ENCODE measurements at regions not wholly inside any gene's neighbourhood (a gene's known extent, or its start where the extent isn't known, plus 50 kb on each side); places are given as distances from the start of the nearest gene placed in this dataset.
"Not testable (repeated sequence)": the region's sequence is repeated elsewhere in the genome, so short reads cannot be mapped to it uniquely, and the experiment has no call there.

GRCh38 chr2:185337033-185337432, 401.6 kb upstream of the FSIP2 start:
- in situ Hi-C loops (cut with HindIII; ENCODE audit: low sequenced_read_pairs), result no loop called here
- no peak for DNase-seq (ENCODE audit: low spot score)

- in situ Hi-C loops (cut with HindIII; ENCODE audit: low sequenced_read_pairs), result no loop called here
- DNase-seq (ENCODE audit: low spot score), result no peak
Observed at GRCh38 chr2:185338104-185338503, 400.5 kb upstream of the FSIP2 start.

- in situ Hi-C loops (cut with HindIII; ENCODE audit: low sequenced_read_pairs), result no loop called here
- DNase-seq (ENCODE audit: low spot score), result no peak
Observed at GRCh38 chr2:185347445-185347844, 391.2 kb upstream of the FSIP2 start.

GRCh38 chr2:185360776-185361175, 377.8 kb upstream of the FSIP2 start:
- in situ Hi-C loops (cut with HindIII; ENCODE audit: low sequenced_read_pairs), result no loop called here

DNA sequence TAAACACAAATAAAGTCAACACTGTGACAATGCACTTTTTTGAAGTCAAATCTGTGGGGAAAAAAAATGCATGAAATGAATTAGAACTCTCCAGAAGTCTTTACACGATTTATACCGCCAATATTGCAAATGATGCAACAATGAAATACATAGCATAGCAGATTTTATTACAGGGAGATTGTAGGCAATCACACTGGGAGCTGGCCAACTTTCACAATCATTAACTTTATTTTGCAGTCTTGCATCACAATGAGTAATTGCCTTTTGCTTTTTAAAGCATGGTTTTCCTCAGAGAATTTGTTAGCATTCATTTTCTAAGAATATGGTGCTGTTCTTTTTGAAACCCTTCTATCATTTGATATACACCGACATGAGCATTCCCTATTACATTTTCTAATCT, 366.4 kb upstream of the FSIP2 start:
- in situ Hi-C loops (cut with HindIII; ENCODE audit: low sequenced_read_pairs), result no loop called here

More at GRCh38 chr2:185360776-185361175, 377.8 kb upstream of the FSIP2 start:
- no peak for DNase-seq (ENCODE audit: low spot score)

DNA sequence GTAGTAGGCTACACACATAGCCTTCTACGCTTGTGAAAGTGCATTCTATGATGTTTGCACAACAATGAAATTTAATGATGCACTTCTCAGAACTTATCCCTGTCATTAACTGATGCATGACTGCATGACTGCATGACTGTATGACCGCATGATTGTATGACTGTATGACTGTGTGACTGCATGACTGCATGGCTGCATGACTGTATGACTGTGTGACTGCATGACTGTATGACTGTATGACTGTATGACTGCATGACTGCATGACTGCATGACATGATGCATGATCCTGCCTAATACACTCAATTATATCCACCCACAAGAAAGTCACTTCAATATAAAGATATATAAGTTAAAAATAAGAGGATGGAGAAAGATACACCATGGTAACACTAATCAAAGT, 365.4 kb upstream of the FSIP2 start:
- no peak for DNase-seq (ENCODE audit: low spot score)
- in situ Hi-C loops (cut with HindIII; ENCODE audit: low sequenced_read_pairs), result no loop called here

More for the DNA sequence above, 366.4 kb upstream of the FSIP2 start:
- no peak for DNase-seq (ENCODE audit: low spot score)

- DNase-seq (ENCODE audit: low spot score), result no peak
- in situ Hi-C loops (cut with HindIII; ENCODE audit: low sequenced_read_pairs), result no loop called here
Observed at GRCh38 chr2:185374878-185375277, 363.7 kb upstream of the FSIP2 start.

DNA sequence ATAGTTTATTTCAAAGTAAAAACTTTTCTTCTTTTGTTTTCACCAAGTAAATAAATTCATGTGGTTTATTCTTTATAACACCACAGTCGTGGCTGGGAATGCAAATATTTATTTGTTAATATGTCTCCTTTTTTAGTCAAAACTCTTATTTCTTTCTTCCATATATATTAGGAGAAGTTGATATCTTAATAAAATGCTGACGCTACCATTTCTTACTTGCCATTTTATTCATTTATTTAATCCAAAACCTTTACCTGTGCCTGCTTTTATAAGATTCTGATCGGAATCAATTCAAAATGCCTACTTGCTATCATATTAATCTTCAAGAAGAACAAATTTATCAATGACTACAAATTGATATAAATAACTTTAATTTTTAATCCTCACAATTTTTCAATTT, 362.9 kb upstream of the FSIP2 start:
- DNase-seq (ENCODE audit: low spot score), result no peak
- in situ Hi-C loops (cut with HindIII; ENCODE audit: low sequenced_read_pairs), result no loop called here

DNA sequence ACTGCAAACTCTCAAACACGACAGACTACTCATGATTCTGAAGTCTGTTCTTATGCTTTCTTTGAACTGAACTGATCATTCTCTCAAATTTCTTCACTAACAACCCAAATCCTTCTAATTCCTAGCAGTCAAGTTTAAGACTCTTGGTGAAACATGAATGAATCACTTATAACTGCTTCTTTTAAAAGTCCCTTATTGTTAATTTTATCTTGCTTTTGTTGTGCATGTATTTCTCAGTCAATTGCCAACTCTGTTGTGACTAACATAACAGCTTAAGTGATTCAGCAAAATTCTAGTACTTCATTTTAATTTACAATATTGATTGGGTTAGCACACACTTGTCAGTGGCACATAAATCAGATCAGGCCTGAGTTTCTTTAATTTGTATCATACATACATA, 357.0 kb upstream of the FSIP2 start:
- in situ Hi-C loops (cut with HindIII; ENCODE audit: low sequenced_read_pairs), result no loop called here
- DNase-seq (ENCODE audit: low spot score), result no peak

DNA sequence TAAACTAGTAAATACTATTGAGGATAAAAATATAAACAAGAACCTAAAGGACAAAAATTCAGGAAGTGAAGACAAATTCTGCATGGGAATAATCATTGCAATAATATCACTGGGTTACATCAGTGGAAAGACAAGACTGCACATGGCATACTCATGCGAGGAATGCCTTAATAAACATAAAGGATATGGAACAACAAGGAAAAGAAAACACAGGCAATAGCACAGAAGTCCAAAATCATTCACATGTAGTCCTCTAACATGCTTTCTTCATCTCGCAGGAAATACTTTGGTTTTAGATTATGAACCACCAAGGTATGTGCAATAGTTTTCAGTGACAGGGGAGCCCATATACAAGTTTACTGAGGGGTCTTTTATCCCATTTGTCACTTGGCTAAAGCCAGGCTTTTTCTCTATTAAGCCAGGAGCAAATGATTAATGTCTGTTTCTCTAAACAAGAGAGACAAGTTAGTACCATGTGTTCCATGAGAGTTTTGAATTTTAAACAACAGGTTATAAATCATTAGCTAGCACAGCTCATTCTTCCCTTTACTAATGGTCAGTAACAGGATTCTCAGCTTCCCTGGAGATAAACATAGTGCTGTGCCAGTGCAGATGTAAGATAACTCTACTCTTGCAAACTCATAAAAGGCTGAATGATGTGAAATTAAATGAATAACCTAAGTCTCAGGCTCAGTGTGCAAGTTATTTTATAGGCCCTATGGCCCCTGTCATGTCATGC, 353.6 kb upstream of the FSIP2 start:
- in situ Hi-C loops (cut with HindIII; ENCODE audit: low sequenced_read_pairs), result no loop called here
- DNase-seq (ENCODE audit: low spot score), result no peak

DNA sequence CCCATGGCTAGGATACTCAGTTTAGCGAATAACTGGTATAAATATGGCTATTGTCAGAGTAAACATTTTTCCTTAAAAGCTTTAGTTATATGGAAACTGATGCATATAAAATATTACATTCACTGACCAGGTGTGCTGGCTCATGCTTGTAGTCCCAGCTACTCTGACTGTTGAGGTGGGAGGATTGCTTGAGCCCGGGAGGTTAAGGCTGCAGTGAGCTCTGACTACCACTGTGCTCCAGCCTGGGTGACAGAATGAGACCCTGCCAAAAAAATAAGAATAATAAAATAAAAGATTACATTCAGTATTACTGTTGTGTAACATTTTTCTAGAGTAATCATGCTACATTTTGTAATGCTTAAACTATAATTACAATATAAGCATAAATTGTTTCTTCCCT, 350.4 kb upstream of the FSIP2 start:
- no peak for DNase-seq (ENCODE audit: low spot score)
- in situ Hi-C loops (cut with HindIII; ENCODE audit: low sequenced_read_pairs), result no loop called here

DNA sequence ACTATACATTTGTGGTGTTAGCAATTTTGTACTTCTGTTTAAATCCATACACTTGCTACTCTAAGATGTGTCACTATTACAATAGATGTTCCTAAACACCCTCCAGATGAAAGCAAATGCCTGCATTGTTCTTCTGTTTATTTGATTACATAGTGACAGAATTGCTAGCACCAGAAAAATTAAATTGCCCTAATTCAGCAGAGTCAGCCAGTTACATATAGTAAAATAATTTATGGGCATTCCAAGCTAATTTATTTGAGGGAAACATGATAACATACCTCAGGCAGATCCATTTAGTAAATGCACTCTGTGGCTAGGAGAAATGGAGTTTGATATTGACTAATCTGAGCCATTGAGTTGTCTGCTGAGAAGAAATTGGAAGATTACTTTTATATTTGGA, 347.1 kb upstream of the FSIP2 start:
- in situ Hi-C loops (cut with HindIII; ENCODE audit: low sequenced_read_pairs), result no loop called here
- DNase-seq (ENCODE audit: low spot score), result no peak

DNA sequence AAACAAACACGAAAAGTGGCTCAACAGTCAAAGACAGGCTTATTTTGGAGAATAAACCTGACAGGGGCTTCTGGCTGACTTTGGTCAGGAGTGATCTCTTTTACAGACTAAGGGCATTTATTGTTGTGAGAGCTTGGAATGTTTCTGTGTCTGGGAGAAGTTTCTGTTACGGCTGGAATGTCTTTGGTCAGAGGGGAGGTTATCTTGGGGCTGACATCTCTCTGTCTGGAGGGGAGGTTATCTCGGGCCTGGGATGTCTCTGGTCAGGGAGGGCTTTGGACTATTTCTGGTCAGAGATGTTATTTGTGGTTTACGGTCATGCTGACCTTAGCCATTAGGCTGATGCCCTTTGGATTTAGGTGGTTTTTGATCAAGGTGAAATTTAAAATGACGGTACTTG, 345.5 kb upstream of the FSIP2 start:
- in situ Hi-C loops (cut with HindIII; ENCODE audit: low sequenced_read_pairs), result no loop called here
- no peak for DNase-seq (ENCODE audit: low spot score)

DNA sequence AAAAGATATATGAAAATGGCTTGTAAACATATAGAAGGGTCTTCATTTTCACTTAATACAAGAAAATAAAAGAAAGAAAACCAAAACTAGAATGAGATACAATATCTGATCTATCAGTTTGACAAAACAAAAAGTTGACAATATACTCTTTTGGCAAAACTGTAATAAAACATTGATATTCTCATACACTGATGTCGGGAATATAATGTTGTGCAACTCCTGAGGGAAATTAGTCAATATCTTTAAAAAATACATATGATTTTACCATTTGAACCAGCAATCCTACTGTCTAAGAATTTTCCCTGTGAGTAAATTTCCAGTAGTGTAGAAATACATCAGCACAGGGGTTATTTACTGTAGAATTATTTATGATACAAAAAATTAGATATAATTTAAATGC, 336.1 kb upstream of the FSIP2 start:
- in situ Hi-C loops (cut with HindIII; ENCODE audit: low sequenced_read_pairs), result no loop called here
- DNase-seq (ENCODE audit: low spot score), result no peak

DNA sequence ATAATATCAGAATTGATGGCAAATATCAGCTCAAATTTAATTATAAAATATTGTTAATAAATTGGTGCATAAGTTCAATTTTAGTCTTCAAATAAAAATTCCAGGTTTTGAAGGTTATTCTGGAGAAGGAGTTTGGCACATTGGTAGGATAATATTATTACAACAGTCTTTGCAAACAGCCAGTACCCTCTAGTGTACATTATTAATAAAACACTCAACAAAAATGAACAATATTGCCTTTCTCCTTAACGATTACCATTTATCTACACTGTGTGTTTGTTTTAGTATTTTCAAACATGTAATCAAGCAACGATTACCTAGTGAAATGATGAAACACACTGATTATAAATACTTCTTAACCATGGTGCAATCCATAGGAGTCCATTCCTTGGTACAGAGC, 334.0 kb upstream of the FSIP2 start:
- DNase-seq (ENCODE audit: low spot score), result no peak

GRCh38 chr2:185417111-185417510, 321.5 kb upstream of the FSIP2 start:
- DNase-seq (ENCODE audit: low spot score), result no peak
- in situ Hi-C loops (cut with HindIII; ENCODE audit: low sequenced_read_pairs), result no loop called here

More for the DNA sequence above, 334.0 kb upstream of the FSIP2 start:
- in situ Hi-C loops (cut with HindIII; ENCODE audit: low sequenced_read_pairs), result no loop called here

- in situ Hi-C loops (cut with HindIII; ENCODE audit: low sequenced_read_pairs), result no loop called here
- DNase-seq (ENCODE audit: low spot score), result no peak
Observed at GRCh38 chr2:185417688-185418087, 320.9 kb upstream of the FSIP2 start.

- in situ Hi-C loops (cut with HindIII; ENCODE audit: low sequenced_read_pairs), result not testable (repeated sequence)
Observed at GRCh38 chr2:185424958-185425629, 313.5 kb upstream of the FSIP2 start.

GRCh38 chr2:185428000-185428399, 310.6 kb upstream of the FSIP2 start:
- no peak for DNase-seq (ENCODE audit: low spot score)
- in situ Hi-C loops (cut with HindIII; ENCODE audit: low sequenced_read_pairs), result no loop called here

More at GRCh38 chr2:185424958-185425629, 313.5 kb upstream of the FSIP2 start:
- not testable (repeated sequence) for DNase-seq (ENCODE audit: low spot score)

DNA sequence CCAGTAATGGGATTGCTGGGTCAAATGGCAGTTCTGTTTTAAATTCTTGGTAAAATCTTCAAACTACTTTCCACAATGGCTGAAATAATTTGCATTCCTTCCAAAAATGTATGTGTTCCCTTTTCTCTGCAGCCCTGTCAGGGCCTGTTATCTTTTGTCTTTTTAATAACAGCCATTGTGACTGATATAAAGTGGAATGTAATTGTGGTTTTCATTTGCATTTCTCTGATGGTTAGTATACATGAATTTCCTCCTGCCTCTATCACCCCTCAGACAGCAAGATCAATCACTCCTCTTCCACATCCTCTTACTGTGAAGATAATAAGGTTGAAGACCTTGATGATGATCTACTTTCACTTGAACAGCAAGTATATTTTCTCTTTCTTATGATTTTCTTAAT, 304.8 kb upstream of the FSIP2 start:
- in situ Hi-C loops (cut with HindIII; ENCODE audit: low sequenced_read_pairs), result no loop called here
- no peak for DNase-seq (ENCODE audit: low spot score)

All from G401 (cell line).